ENCODE measurements at regions not wholly inside any gene's neighbourhood (a gene's known extent, or its start where the extent isn't known, plus 50 kb on each side); places are given as distances from the start of the nearest gene placed in this dataset.

DNA sequence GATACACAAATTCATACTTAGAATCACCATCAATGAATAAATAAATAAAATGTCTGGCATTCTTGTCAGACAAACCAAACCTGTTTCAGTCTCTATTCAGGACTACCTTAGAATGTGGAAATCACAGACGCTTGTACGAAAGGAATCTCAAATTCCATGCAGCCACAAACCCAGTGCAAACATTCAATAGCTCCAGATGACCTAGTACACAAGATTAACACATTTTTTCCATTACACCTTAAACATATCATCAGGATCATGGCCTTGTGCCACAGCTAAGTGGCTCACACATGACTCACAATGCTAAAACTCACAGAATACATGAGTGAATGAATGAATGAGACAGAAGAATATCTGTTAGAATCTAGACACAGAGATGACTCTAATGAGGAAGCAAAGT lies 134.2 kb downstream of the PWWP3B start:
- TF ChIP-seq, protein P1, sequence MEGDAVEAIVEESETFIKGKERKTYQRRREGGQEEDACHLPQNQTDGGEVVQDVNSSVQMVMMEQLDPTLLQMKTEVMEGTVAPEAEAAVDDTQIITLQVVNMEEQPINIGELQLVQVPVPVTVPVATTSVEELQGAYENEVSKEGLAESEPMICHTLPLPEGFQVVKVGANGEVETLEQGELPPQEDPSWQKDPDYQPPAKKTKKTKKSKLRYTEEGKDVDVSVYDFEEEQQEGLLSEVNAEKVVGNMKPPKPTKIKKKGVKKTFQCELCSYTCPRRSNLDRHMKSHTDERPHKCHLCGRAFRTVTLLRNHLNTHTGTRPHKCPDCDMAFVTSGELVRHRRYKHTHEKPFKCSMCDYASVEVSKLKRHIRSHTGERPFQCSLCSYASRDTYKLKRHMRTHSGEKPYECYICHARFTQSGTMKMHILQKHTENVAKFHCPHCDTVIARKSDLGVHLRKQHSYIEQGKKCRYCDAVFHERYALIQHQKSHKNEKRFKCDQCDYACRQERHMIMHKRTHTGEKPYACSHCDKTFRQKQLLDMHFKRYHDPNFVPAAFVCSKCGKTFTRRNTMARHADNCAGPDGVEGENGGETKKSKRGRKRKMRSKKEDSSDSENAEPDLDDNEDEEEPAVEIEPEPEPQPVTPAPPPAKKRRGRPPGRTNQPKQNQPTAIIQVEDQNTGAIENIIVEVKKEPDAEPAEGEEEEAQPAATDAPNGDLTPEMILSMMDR (IDR thresholded peaks at IDR 0.05) = no peak
- no peaks in the 10 kb centered on the region for H3K36me3 ChIP-seq
- no peak overlapping the region for H3K4me3 ChIP-seq
- no peaks in the 10 kb centered on the region for H3K27me3 ChIP-seq (ENCODE audit: low read depth)
- DNase-seq (no peak), ATAC-seq (peak; percentile 59 to 83)
- intact Hi-C loops (cut with DNase I) = no loop called here
- no peaks in the 10 kb centered on the region for H3K9me3 ChIP-seq
- no peak overlapping the region for H3K27ac ChIP-seq
- no peaks in the 10 kb centered on the region for H3K4me1 ChIP-seq

DNA sequence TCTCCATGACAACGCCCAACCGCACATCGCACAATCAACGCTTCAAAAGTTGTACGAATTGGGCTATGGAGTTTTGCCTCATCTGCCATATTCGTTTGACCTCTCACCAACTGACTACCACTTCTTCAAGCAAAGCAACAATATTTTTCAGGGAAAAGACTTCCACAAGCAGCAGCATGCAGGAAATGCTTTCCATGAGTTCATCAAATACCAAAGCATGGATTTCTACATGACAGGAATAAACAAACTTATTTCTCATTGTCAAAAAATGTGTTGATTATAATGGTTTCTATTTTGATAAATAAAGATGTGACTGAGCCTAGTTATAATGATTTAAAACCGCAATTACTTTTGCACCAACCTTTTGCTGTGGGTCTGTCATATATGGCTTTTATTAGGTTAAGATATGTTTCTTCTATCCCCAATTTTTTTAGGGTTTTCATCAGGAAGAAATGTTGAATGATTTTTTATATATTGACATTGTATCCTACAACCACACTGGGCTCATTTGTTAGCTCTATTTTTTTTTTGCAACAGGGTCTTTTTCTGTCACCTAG lies 138.4 kb downstream of the PWWP3B start:
- ATAC-seq (no peak), DNase-seq (no peak)
- TF ChIP-seq, protein P1 (IDR thresholded peaks at IDR 0.05) = no peak
- Histone ChIP-seq H3K4me1 (no peaks in the 10 kb centered on the region), H3K27me3 (ENCODE audit: low read depth) (no peaks in the 10 kb centered on the region), H3K36me3 (no peaks in the 10 kb centered on the region), H3K9me3 (no peaks in the 10 kb centered on the region), H3K4me3 (no peak overlapping the region), H3K27ac (no peak overlapping the region)
- intact Hi-C loops (cut with DNase I) = no loop called here

DNA sequence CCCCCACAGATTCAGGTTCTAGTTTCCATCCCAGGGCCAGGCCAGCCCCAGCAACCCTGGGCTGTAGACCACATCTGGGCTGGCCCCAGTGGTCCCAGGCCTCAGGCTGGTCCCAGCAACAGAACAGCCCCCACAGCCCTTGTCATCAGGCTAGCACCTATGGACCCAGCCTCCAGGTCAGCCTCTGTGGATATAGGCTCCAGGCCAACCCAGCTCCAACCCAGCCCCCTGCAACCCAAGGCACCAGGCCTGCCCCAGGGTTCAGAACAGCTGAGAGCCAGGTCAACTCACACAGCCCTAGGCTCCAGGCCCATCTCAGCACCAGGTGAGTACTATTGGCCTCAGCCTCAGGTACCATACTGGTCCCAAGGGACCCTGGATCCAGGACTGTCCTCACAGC lies 155.3 kb downstream of the PWWP3B start:
- TF ChIP-seq, protein P1 (IDR thresholded peaks at IDR 0.05) = no peak
- H3K4me3 ChIP-seq = no peak overlapping the region
- H3K27ac ChIP-seq = no peak overlapping the region
- H3K36me3 ChIP-seq = no peaks in the 10 kb centered on the region
- intact Hi-C loops (cut with DNase I) = no loop called here
- H3K9me3 ChIP-seq = no peaks in the 10 kb centered on the region
- no peak for ATAC-seq
- DNase-seq = no peak
- no peaks in the 10 kb centered on the region for H3K4me1 ChIP-seq
- no peaks in the 10 kb centered on the region for H3K27me3 ChIP-seq (ENCODE audit: low read depth)

DNA sequence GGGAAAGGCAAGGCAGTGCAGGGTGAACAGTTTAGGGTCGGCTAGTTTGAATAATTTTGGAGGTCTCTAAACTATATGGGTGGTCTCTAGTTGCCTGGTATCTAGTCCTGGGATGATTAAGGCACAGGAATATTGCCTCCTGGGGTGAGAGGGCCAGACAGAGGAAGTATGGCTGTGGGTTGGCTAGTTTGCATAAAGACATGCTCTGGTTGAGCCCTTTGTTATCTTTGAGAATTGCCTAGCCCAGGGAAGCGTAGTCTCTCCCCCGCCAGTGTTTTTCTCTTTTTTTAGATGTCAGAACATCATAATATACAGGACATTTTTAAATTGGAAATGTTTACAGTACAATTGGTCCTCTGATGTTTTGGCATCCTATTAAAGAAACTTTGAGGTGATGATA lies 163.5 kb downstream of the PWWP3B start:
- Histone ChIP-seq H3K27me3 (ENCODE audit: low read depth) (no peaks in the 10 kb centered on the region), H3K9me3 (no peaks in the 10 kb centered on the region), H3K36me3 (no peaks in the 10 kb centered on the region), H3K4me3 (no peak overlapping the region), H3K27ac (no peak overlapping the region), H3K4me1 (no peaks in the 10 kb centered on the region)
- TF ChIP-seq, protein P1 (IDR thresholded peaks at IDR 0.05) = no peak
- DNase-seq = no peak
- intact Hi-C loops (cut with DNase I) = no loop called here
- ATAC-seq = no peak

DNA sequence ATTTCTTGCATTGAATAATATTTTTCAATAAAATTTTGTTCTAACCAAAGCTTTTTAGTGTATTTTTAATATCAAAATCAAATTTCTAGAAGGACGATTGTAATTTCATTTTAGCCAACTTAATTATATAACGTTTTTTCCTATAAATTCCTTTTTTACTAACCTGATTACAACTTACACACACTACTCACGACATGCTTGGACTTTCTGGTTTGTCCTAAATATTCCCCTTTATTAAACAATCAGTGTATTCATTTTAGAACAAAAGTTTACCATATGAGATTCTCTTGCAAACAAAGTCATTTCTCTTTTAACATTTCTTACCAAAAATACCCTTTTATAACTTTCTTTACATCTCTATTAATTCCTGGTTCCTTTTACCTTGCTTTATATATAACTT lies 173.7 kb downstream of the PWWP3B start:
- Histone ChIP-seq H3K27me3 (ENCODE audit: low read depth) (no peaks in the 10 kb centered on the region), H3K9me3 (no peaks in the 10 kb centered on the region), H3K36me3 (no peaks in the 10 kb centered on the region), H3K4me3 (no peak overlapping the region), H3K4me1 (no peaks in the 10 kb centered on the region), H3K27ac (no peak overlapping the region)
- ATAC-seq (no peak), DNase-seq (no peak)
- TF ChIP-seq, protein P1 (IDR thresholded peaks at IDR 0.05) = no peak
- intact Hi-C loops (cut with DNase I) = no loop called here

DNA sequence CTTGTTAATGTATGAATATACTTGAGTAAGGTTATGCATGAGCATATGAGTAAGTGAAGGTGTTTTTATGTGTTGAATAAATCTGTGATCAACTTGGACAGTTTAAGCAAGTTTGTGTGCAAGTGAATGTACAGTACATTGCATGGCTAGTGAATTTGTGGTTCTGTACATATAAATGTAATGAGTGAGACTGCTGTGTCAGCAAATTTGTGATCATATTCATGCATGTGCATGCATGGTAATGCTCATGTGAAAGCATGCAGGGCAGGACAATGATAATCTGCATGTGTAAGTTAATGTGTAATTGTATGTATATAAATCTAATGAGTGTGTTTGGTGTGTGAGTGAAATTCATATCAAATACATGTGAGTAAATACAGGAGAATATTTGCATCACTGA lies 188.5 kb downstream of the PWWP3B start:
- no peaks in the 10 kb centered on the region for H3K27me3 ChIP-seq (ENCODE audit: low read depth)
- no peaks in the 10 kb centered on the region for H3K36me3 ChIP-seq
- H3K4me1 ChIP-seq = no peaks in the 10 kb centered on the region
- H3K4me3 ChIP-seq = no peak overlapping the region
- intact Hi-C loops (cut with DNase I) = no loop called here
- no peak for DNase-seq
- no peak for ATAC-seq
- H3K9me3 ChIP-seq = no peaks in the 10 kb centered on the region
- TF ChIP-seq, protein P1 (IDR thresholded peaks at IDR 0.05) = no peak
- no peak overlapping the region for H3K27ac ChIP-seq

Measured in lower lobe of right lung (tissue), 2 donors.